MM.1S (cell line): ENCODE measurements at regions not wholly inside any gene's neighbourhood (a gene's known extent, or its start where the extent isn't known, plus 50 kb on each side); places are given as distances from the start of the nearest gene placed in this dataset.

Experiments
- DNase-seq: peaks from one replicate; pipeline ENCODE4 v3.0.0-alpha.2; 2015
- H2AFZ ChIP-seq: fragments of 300-600 bp; sonication (generic); 2 replicates; pipeline ENCODE4 v1.6.0; 2016; ENCODE audit warnings: antibody characterized with exemption, low read length
- H3F3A ChIP-seq: fragments of 300-600 bp; sonication (generic); 2 replicates; pipeline ENCODE4 v1.6.1; 2016; ENCODE audit warnings: mild to moderate bottlenecking, antibody characterized with exemption, low read length, moderate library complexity, mixed read lengths; ENCODE audit not compliant: insufficient read depth
- H3K27ac ChIP-seq: fragments of 300-600 bp; sonication (generic); 2 replicates; pipeline ENCODE4 v1.5.1; 2016; ENCODE audit warnings: mild to moderate bottlenecking, low read length
- H3K27me3 ChIP-seq: fragments of 300-600 bp; sonication (generic); replicated peaks from 2 replicates; pipeline ENCODE4 v1.6.0; 2016; ENCODE audit warnings: low read length; ENCODE audit not compliant: insufficient read depth
- H3K36me3 ChIP-seq: fragments of 300-600 bp; sonication (generic); replicated peaks from 2 replicates; pipeline ENCODE4 v1.6.1; 2016; ENCODE audit warnings: mild to moderate bottlenecking, low read length, mixed read lengths; ENCODE audit not compliant: insufficient read depth
- H3K4me1 ChIP-seq: fragments of 300-600 bp; sonication (generic); 2 replicates; pipeline ENCODE4 v1.6.1; 2016; ENCODE audit warnings: low read length, mixed read lengths
- H3K4me2 ChIP-seq: fragments of 300-600 bp; sonication (generic); 2 replicates; pipeline ENCODE4 v1.6.0; 2016; ENCODE audit warnings: low read depth, low read length
- H3K4me3 ChIP-seq: fragments of 300-600 bp; sonication (generic); 2 replicates; pipeline ENCODE4 v1.5.1; 2016; ENCODE audit warnings: low read length, mixed read lengths
- H3K79me2 ChIP-seq: fragments of 300-600 bp; sonication (generic); 2 replicates; pipeline ENCODE4 v1.6.1; 2016; ENCODE audit warnings: mixed run types, low read length, mixed read lengths
- H3K9ac ChIP-seq: fragments of 300-600 bp; sonication (generic); 2 replicates; pipeline ENCODE4 v1.6.1; 2016; ENCODE audit warnings: low read length, mixed read lengths
- H3K9me2 ChIP-seq: fragments of 300-600 bp; sonication (generic); replicated peaks from 2 replicates; pipeline ENCODE4 v1.6.1; 2016; ENCODE audit warnings: mild to moderate bottlenecking, low read length, mixed read lengths; ENCODE audit not compliant: insufficient read depth
- H3K9me3 ChIP-seq: fragments of 300-600 bp; sonication (generic); replicated peaks from 2 replicates; pipeline ENCODE4 v1.6.1; 2016; ENCODE audit warnings: mild to moderate bottlenecking, low read length, mixed read lengths; ENCODE audit not compliant: insufficient read depth
- H4K20me1 ChIP-seq: fragments of 300-600 bp; sonication (generic); 2 replicates; pipeline ENCODE4 v1.6.1; 2016; ENCODE audit warnings: mild to moderate bottlenecking, low read length, moderate library complexity, mixed read lengths; ENCODE audit not compliant: insufficient read depth
- EZH2 ChIP-seq: fragments of 300-600 bp; sonication (generic); optimal IDR thresholded peaks from 2 replicates; pipeline ENCODE3; 2017; ENCODE audit warnings: low read depth, mild to moderate bottlenecking, antibody characterized with exemption, low read length, mixed read lengths
- EZH2phosphoT487 ChIP-seq: fragments of 300-600 bp; sonication (generic); IDR thresholded peaks from 2 replicates; pipeline ENCODE4 v1.6.1; 2018; ENCODE audit warnings: antibody characterized with exemption, low read length
- TF ChIP-seq, protein P1 (sequence below): fragments of 300-600 bp; sonication (generic); IDR thresholded peaks from 2 replicates; pipeline ENCODE4 v1.5.1; 2016; ENCODE audit warnings: antibody characterized with exemption, low read length, mixed read lengths

DNA sequence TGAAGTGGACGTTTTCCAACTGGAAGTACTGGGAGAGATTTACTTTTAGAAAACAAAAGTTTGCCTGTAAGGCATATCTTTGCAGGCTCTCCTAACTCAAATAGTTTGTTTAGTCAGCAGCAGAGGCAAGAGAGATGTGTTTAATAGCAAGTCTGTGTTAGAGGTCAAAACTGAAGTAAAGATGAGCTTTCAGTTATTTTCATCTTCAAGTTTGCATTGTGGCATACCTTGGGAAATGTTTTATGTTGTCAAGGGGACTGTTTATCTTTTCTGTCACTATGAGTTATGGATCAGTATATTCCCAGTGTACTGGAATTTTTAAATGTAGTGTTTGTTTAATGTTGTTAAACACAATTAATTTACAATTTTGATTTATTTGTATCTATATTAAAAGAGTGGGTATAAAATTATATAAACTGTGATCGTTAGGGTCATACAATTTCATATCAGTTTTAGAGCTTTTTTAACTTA is 169.7 kb upstream of the PPP1R3A start:
- H3K27me3 ChIP-seq, result no peaks in the 10 kb centered on the region
- no peaks in the 10 kb centered on the region for H4K20me1 ChIP-seq
- H3F3A ChIP-seq, result peaks cover 34% of the 10 kb centered on the region
- peaks cover 8% of the 10 kb centered on the region for H3K4me1 ChIP-seq
- H3K27ac ChIP-seq, result no peak overlapping the region
- H2AFZ ChIP-seq, result no peak overlapping the region
- peak overlapping the region; percentile 59; the same call in 1 of the 2 replicates for H3K9ac ChIP-seq
- H3K9me3 ChIP-seq, result no peaks in the 10 kb centered on the region
- H3K4me2 ChIP-seq, result peak overlapping the region; percentile 84
- TF ChIP-seq, protein P1, sequence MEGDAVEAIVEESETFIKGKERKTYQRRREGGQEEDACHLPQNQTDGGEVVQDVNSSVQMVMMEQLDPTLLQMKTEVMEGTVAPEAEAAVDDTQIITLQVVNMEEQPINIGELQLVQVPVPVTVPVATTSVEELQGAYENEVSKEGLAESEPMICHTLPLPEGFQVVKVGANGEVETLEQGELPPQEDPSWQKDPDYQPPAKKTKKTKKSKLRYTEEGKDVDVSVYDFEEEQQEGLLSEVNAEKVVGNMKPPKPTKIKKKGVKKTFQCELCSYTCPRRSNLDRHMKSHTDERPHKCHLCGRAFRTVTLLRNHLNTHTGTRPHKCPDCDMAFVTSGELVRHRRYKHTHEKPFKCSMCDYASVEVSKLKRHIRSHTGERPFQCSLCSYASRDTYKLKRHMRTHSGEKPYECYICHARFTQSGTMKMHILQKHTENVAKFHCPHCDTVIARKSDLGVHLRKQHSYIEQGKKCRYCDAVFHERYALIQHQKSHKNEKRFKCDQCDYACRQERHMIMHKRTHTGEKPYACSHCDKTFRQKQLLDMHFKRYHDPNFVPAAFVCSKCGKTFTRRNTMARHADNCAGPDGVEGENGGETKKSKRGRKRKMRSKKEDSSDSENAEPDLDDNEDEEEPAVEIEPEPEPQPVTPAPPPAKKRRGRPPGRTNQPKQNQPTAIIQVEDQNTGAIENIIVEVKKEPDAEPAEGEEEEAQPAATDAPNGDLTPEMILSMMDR, result no peak
- TF ChIP-seq EZH2 (no peak), EZH2phosphoT487 (no peak)
- peak overlapping the region; percentile 88 for H3K4me3 ChIP-seq
- peak; percentile 29 for DNase-seq
- H3K9me2 ChIP-seq, result no peaks in the 10 kb centered on the region
- H3K36me3 ChIP-seq, result no peaks in the 10 kb centered on the region
- peaks cover 35% of the 10 kb centered on the region for H3K79me2 ChIP-seq

DNA sequence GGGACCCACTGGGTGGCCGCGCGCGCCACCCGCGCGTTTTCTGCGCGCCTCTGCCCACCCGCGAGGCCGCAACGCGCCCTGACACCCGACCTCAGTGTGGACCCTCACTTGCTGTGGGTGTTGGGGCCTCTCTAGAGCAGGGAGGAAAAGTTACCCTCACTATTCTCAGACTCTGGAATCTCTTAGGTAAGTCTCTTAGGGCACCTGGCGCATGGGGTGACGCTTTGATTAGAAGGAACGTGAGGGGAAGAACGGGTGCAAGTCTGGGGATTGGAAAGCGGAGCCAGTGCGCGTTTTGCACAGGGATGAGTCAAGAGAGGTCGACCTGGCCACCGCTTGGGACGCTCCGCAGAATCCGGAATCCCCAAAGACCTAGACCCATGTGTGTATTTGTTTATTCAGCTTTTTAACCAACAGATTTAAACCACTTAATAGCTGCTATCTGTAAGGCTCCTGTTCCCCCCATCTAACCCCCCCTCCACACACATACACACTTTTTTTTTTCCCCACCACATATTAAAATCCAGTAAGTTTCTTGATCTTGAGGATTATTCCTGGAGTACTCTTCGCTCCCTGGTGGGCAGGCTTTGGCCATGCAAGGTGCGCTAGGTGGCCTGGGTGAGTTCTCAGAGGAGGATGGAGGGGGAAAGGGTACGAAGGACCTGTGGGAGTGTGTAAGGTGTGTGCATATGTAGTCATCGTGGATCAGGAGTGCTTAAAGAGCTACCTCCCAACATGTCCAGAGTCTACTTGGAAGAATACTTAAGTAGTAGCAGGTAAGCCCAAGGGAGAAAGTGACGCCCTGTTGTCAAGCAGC is 169.1 kb upstream of the PPP1R3A start:
- Histone ChIP-seq H2AFZ (peak overlapping the region; percentile 59), H3K9ac (peak overlapping the region; percentile 59), H3K4me3 (peak overlapping the region; percentile 88), H4K20me1 (no peaks in the 10 kb centered on the region), H3K36me3 (no peaks in the 10 kb centered on the region), H3K27ac (no peak overlapping the region; the same call in 1 of the 2 replicates), H3K4me2 (peak overlapping the region; percentile 84), H3K9me3 (no peaks in the 10 kb centered on the region), H3F3A (peaks cover 34% of the 10 kb centered on the region), H3K4me1 (peaks cover 11% of the 10 kb centered on the region), H3K9me2 (no peaks in the 10 kb centered on the region), H3K79me2 (peaks cover 35% of the 10 kb centered on the region), H3K27me3 (no peaks in the 10 kb centered on the region)
- TF ChIP-seq EZH2phosphoT487 (no peak), EZH2 (no peak)
- TF ChIP-seq, protein P1, result no peak
- peak; percentile 39 for DNase-seq

DNA sequence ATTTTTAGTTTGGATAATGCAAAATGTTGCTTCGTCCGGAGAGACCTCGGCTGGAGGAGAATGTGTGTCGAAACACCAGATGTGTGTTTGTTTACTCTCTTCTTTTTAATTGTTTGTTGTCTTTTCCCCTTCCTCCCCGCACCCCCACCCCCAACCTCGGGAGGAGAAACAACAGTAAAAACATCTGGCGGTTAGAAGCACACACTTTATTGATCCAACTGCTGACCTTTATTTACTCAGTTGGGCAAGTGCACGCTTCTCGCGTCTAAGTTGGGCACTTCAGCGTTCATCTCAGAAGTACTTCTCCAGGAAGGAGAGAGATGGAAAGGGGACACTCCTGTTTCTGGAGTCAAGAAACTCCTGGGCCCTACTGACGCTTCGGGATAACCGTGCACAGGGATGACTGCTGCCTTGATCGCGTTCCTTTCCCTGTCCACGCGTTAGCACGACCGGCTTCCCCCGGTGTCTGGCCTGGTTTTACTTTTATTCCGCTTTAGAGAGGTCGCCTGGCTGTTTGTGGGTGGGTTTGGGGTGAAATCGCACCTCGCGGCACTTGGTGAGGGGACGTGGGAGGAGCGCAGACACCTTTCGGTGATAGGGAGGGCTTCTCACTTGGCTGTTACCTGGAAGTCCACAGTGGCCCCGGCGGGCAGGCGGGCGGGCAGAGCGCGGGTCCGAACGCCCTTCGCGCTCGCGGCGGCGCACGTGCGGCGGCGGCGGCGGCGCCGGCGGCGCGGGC is 168.3 kb upstream of the PPP1R3A start:
- H3K27me3 ChIP-seq, result no peaks in the 10 kb centered on the region

More for the DNA sequence above, 168.3 kb upstream of the PPP1R3A start:
- peak overlapping the region; percentile 95 for H2AFZ ChIP-seq
- peaks cover 35% of the 10 kb centered on the region for H3K79me2 ChIP-seq
- no peak for TF ChIP-seq EZH2
- H3K9me3 ChIP-seq, result no peaks in the 10 kb centered on the region
- H3K4me1 ChIP-seq, result peaks cover 11% of the 10 kb centered on the region
- H4K20me1 ChIP-seq, result no peaks in the 10 kb centered on the region
- peak overlapping the region; percentile 88 for H3K4me3 ChIP-seq
- no peaks in the 10 kb centered on the region for H3K36me3 ChIP-seq
- peak overlapping the region; percentile 91 for H3K9ac ChIP-seq
- peaks cover 34% of the 10 kb centered on the region for H3F3A ChIP-seq
- H3K27ac ChIP-seq, result peak overlapping the region; percentile 96
- no peaks in the 10 kb centered on the region for H3K9me2 ChIP-seq
- peak overlapping the region; percentile 97 for H3K4me2 ChIP-seq
- peak; percentile 73 for DNase-seq
